NCI-H1092 treated with DMSO at 0.1 percent for 48 hours (cell line): ENCODE measurements at regions not wholly inside any gene's neighbourhood (a gene's known extent, or its start where the extent isn't known, plus 50 kb on each side); places are given as distances from the start of the nearest gene placed in this dataset.
"Not testable (repeated sequence)": the region's sequence is repeated elsewhere in the genome, so short reads cannot be mapped to it uniquely, and the experiment has no call there.

Source experiments
- DNase-seq: peaks from one replicate; lab custom pipeline; 2025; lab: John Stamatoyannopoulos, UW

DNA sequence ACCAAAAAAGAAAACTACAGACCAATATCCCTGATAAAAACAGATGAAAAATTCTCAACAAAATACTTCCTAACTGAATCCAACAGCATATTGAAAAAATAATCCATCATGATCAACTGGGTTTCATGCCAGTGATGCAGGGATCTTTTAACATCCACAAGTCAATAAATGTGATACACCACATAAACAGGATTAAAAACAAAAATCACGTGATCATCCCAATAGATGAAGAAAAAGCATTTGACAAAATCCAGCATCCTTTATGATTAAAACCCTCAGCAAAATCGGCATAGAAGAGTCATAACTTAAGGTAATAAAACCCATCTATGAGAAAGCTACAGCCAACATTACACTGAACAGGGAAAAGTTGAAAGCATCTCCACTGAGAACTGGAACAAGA lies 107.5 kb downstream of the DCLK3 start:
- DNase-seq = no peak

DNA sequence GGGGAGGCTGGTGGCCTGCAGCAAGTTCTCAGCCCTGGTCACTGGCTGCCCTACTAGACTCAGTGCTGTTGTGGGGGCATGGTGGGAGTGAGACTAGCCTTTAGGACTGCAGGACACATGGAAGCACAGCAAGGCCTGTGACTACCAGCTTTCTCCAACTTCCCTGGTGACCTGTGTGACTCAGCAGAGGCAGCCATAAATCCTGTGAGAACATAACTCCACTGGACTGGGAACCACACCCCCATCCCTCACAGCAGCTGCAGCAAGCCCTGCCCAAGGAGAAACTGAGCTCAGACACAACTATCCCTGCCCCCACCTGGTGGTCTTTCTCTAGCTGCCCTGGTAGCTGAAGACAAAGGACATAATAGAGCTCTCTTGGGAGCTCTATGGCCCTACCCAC lies 111.3 kb downstream of the DCLK3 start:
- DNase-seq = no peak

DNA sequence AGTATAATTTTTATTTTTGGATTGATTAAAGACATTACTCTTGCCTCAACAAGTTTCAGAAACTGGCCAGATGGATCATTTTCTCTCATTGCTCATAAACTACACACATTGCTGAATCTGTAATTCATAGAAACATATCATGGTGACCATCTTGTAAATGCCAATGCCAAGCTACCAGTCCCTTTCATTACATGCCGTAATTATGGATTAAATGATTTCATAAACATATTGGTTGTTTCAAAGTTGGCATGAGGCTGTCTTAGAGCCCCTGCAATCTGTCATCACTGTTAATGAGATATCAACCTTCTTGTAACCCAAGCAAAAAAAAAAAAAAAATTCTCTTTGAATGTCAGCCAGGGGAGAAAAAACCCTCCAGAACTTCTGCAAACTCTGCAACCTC lies 112.2 kb downstream of the DCLK3 start:
- no peak for DNase-seq

DNA sequence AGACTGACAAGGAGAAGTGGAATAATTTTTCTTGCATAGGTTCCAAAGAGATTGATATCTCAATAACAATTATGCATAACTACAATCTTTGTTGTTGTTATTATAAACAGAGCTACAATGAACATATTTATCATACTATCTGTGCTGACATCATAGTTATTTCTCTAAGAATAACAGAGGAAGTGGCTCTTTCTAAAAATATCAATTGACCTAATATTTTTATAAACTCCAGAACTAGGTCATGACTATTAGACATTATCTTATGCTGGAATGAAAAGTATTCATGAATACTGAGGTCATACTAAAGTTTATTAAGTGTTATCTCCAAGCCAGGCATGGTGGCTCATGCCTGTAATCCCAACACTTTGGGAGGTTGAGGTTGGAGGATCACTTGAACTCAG lies 114.1 kb downstream of the DCLK3 start:
- DNase-seq = no peak

DNA sequence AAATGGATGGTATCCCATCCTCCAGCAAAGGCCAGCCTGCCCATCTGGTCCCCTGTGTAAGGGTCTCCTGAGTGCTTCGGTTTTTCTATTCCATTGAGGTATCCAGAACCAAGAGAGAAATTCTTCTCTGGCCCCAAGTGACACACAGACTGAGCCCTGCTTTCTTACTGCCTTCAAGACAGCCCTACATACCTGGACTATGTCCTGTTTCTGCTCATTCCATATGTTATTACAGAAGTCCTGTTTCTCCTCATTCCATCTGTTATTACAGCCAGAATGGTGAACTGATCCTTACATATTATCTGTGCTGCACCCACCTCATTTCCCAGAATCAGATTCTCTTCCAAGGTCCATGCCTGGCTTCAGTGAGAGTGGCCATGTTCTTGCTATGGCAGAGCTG lies 115.2 kb downstream of the DCLK3 start:
- DNase-seq = no peak

DNA sequence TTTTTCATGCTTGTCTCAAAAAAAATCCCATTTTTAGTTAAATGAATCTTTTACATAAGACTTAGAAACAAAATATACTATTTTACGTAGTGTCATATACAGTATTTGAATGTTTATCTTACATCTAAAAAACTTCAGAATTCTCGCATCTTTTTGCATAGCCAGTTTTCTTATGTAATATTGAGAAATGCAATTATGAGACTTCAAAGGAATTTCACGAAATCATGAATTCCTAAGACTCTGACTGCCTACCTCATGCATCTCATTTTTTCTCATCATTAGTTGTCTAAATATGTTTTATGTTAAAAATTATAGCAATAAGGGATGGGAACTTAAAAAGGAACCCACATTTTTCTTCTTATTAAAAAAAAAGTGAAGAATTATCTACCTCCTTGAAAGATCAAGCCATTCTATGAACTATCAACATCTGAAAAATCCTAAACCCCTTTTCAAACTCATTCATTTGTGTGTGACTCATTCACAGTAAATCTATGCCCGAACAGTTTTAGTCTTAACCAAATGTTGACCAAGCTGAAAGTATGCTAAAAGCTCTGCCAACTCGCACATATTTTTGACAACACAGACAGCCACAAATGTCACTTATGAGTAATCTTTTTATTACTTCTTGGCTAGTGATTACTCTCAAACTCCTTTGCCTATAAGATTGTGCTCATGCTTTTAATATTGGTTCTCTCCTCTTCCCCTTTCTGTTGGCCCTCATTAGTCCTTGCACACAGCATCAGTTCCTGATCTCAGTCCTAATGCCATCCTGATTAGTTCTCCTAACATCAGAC lies 115.9 kb downstream of the DCLK3 start:
- no peak for DNase-seq

DNA sequence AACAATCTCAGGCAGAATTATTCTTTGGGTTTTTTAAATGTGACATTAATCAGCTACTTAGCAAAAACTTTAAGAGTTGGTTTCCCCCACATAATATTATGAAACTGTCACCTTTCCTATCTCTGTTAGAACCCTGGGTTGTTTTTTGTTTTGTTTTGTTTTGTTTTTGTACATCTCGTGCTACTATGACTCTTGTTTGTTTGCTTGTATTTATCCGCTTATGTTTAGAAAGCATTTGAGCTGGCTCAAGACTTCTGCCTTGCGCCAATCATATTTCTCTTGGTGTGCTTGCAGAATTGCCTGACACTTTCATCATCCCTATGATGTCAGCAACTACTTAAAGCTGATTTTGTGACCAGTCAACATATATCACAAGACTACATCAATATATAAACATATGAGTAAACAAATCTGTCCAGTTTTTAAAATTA lies 116.9 kb downstream of the DCLK3 start:
- no peak for DNase-seq

DNA sequence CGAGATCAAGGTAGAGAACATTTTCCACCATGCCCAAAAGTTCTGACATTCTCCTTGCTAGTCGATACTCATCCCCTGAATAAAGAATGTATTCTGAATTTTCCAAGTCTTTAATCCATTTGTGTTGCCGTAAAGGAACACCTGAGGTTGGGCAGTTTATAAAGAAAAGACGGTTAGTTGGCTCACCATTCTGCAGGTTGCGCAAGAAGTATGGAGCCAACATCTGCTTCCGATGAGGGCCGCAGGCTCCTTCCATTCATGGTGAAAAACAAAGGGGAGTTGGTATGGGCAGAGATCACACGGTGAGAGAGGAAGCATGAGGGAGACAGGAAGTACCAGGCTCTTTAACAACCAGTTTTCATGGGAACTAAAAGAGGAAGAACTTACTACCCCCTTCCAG lies 121.2 kb downstream of the DCLK3 start:
- no peak for DNase-seq

DNA sequence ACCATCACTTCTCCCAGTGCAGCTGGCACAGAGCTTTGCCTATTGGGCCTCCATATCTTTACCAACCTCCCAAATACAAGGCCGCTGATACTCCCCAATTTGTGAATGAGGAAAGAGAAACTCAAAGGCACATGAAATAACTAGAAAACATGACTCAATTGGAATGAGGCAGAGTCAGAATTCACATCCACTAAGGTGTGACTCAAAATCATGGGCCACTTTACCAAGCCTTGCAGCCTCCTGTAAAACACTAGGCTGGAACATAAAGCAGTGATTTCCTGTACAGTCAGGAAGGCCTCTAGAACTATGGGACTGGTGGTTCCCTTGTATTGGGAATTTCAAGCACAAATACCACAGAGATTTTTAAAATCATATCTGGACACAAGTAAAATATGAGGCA lies 128.6 kb downstream of the DCLK3 start:
- DNase-seq = no peak

DNA sequence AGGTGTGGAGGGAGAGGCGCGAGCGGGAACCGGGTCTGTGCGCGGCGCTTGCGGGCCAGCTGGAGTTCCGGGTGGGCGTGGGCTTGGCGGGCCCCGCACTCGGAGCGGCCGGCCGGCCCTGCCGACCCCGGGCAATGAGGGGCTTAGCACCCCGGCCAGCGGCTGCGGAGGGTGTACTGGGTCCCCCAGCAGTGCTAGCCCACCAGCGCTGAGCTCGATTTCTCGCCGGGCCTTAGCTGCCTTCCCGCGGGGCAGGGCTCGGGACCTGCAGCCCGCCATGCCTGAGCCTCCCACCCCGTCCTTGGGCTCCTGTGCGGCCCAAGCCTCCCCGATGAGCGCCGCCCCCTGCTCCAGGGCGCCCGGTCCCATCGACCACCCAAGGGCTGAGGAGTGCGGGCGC lies 130.5 kb downstream of the DCLK3 start:
- DNase-seq = not testable (repeated sequence)

DNA sequence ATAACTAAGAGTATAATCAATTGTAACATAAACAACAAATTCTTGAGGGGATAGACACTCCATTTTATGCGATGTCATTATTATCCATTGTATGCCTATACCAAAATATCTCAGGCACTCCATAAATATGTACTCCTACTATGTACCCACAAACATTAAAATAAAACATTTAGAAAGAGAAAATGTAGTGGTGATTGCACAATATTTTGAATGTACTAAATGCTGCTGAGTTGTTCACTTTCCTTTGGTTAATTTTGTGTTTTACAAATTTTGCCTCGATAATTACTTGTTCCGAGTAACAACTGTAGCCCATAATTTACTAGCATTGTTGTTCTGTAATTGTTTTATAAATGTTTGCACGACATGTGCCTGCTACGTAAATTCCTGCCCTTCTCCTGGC lies 131.3 kb downstream of the DCLK3 start:
- DNase-seq = no peak

DNA sequence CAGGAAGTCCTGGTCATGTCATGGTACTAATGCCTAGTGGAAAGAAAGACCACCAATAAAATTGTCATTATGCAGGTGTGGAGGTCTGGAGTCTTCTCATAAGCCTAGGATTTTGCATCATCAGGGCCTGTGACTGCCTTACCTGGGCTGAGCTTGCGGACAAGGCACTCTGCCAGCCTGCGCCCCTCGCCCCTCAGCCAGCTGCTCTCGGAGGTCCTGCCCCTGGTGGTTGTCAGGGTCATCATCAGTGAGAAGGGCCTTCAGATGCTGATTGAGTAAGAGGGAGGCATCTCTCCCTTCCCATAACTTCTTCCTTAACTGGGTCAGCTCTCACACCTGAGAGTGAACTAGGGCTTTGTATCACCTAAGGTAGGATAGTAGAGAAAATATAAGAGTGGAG lies 132.8 kb downstream of the DCLK3 start:
- no peak for DNase-seq

DNA sequence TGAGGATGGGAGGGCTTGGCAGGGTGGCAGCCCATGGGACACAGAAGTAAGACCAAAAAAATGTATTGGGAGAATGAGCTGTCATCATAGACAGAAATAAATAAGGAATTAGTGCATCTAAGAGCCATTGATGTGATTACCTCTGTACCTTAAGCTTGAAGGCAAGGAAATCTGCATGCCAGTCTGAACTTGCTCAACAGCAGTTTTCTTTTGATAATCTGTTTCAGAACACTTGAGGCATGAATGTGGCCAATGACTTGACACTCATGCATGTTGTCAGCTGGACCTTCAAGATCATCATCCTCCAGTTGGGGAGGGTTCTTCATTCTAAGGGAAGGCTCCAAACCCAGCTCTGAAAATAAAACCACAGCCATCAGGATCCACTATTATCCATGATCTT lies 148.5 kb downstream of the DCLK3 start:
- no peak for DNase-seq

DNA sequence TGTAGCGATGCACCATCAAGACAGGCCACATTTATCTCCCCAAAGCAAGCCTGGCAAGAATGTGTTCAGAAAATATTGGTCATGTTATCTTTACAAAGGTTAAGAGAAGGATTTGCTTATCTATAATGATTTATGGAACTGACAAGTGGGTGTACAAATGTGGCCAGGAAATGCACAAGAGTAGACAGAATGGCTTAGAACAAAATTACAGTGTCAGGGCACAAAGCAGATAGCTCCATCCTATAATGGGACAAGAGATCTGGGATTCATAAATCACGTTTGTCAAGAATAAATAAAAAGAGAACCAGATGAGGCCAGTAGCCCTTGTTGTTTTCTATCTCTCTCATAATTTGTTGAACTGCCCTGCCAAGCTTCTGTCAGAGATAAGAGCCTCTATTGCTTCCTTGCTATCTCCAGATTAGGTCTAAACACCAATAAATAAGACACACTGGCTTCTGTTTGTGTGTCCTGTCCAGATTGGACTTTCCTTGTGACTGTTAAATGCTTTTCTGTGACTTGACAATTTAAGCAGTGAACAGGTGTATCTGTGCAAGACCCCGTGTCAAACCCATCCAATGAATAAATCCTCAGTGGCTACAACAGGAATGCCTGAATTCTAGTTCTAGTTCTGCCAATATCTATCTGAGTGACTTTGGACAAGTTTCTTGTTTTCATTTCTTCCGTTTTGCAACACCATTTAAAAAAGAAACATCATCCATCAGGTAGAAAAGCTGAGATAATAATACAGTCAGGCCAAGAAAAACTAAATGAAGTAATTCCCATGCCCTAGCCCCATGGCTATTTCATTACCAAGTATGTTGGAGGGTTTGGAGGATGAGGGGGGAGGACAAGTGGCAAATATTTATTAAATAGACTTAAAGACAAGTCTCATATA lies 157.2 kb downstream of the DCLK3 start:
- peak; percentile 12 for DNase-seq

DNA sequence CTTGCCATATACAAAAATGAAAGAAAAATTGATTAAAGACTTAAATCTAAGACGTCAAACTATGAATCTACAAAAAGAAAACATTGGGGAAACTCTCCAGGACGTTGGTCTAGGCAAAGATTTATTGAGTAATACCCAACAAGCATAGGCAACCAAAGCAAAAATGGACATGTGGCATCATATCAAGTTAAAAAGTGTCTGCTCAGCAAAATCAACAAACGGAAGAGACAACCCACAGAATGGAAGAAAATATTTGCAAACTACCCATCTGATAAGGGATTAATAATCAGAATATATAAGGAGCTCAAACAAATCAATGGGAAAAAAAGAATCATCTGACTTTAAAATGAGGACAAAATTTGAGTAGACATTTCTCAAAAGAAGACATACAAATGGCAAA lies 160.9 kb downstream of the DCLK3 start:
- no peak for DNase-seq

DNA sequence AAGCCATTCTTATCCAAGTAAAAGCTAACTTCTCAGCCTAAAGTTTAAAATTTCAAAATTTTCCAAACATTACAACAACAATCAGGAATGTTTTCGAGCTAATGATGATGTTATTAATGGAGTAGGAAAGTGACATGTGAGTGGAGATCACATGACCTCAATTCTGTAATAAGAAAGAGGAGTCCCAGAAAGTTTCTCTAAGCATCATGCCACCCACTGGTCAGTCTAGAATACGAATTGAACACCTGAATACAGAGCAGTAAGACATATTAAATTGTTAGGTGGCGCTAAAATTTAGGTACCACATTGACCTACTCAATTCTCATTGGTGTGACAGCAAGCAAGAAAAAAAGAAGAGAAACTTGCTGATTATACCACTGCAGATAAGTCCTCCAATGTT lies 163.9 kb downstream of the DCLK3 start:
- DNase-seq = no peak
